ENCODE measurements at regions not wholly inside any gene's neighbourhood (a gene's known extent, or its start where the extent isn't known, plus 50 kb on each side); places are given as distances from the start of the nearest gene placed in this dataset.
"Not testable (repeated sequence)": the region's sequence is repeated elsewhere in the genome, so short reads cannot be mapped to it uniquely, and the experiment has no call there.

- no peak for DNase-seq (ENCODE audit: low read depth)
These were observed 116.6 kb downstream of the QRSL1 start for GRCh38 chr6:106745824-106746582.

- no peak for DNase-seq (ENCODE audit: low read depth)
These were observed 115.9 kb downstream of the QRSL1 start for GRCh38 chr6:106745197-106745770.

GRCh38 chr6:106744781-106745180 lies 115.4 kb downstream of the QRSL1 start:
- no peak for DNase-seq (ENCODE audit: low read depth)

DNA sequence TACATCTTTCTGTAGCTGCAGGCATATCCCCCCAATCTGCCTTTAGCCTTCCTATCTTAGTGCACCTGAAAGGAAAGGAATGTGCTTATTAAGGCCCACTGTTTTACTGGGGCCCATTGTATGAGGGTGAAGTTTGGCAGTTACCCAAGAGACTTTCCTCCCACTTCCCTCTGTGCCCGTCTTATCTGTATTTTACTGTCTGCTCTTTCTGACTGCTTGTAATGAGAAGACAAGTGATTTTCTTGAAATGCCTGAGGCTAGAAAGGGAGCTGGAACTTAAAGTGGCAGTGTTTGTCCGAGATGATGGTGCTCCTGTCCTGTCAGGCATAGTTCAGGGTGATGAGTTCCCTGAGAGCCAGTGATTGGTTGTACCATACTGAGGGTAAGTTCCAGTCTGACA lies 114.7 kb downstream of the QRSL1 start:
- DNase-seq (ENCODE audit: low read depth), result not testable (repeated sequence)

DNA sequence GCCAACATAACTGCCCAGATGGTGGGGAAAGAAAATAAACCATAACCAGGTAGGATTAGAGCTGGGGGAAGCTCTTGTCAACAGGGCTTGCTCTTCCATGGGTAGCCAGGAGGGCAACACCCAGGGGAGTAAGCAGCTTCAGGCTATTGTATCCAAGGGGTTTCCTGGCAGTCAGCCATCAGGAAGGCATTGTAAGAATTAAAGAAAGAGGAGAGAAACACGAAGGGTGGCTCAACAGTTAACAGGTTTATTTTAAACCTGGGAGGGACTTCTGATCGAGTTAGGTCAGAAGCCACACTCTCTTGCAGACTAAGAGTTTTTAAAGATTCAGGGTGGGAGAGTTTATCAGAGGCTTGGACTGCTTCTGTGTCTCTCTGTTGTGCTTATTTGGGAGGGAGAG lies 114.2 kb downstream of the QRSL1 start:
- DNase-seq (ENCODE audit: low read depth), result no peak

- DNase-seq (ENCODE audit: low read depth), result no peak
These were observed 110.9 kb downstream of the QRSL1 start for GRCh38 chr6:106740287-106740686.

- DNase-seq (ENCODE audit: low read depth), result no peak
These were observed 110.0 kb downstream of the QRSL1 start for GRCh38 chr6:106739387-106739786.

DNA sequence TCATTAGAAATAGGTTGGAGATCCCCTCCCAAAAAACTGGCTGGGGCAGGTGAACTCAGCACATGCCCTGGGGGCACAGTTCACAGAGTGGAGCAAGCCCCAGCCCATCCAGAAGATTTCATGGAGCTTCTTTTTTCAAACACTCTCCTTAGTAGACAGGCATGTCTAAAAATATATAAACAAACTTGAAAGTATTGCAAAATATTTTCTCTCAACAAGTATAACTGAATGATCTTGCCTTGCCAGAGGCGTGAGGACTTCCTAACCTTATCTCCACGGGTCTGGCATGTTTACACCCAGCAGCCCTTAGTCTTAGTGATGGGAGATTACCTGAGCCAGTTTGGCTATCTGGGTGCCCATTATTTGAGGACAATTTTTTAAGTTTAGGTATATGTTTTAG lies 107.1 kb downstream of the QRSL1 start:
- no peak for DNase-seq (ENCODE audit: low read depth)

DNA sequence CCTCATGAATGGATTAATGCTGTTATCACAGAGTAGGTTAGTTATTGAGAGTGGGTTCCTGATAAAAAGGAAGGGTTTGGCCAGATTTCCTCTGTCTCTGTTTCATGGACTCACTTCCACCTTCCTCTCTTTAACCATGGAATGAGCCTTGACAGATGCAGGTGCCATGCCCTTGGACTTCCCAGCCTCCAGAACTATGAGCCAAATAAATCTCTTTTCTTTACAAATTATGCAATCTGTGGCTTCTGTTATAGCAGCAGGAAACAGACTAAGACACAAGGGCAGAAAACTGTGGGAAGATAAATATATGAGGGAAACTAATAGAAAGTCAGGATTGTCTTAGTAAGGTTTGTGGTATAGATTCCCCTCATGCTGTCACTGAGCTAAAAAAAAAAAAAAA lies 106.5 kb downstream of the QRSL1 start:
- no peak for DNase-seq (ENCODE audit: low read depth)

DNA sequence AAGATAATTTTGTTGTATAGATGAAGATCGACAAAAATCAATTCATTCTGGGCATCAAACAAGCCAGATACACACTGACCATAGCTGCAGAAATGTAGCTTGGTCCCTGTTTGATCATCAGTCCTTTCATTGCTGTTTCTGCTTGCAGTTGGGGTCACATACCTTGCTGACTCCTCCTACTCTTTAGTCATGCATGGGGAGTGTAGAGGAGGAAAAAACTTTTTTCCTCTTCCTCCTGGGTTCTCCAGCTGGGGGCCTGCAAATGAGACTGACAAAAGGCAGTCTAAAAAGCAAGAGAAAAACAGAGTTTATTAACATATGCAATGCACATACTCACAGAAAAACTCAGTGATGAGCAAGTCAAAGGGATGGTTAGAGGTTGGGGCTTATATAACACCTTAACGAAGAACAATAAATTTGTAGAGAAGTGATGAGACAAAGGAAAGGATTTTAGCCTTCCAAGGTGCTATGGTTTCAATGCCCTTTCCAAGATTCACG lies 105.8 kb downstream of the QRSL1 start:
- no peak for DNase-seq (ENCODE audit: low read depth)

GRCh38 chr6:106733386-106733785 lies 104.0 kb downstream of the QRSL1 start:
- no peak for DNase-seq (ENCODE audit: low read depth)

DNA sequence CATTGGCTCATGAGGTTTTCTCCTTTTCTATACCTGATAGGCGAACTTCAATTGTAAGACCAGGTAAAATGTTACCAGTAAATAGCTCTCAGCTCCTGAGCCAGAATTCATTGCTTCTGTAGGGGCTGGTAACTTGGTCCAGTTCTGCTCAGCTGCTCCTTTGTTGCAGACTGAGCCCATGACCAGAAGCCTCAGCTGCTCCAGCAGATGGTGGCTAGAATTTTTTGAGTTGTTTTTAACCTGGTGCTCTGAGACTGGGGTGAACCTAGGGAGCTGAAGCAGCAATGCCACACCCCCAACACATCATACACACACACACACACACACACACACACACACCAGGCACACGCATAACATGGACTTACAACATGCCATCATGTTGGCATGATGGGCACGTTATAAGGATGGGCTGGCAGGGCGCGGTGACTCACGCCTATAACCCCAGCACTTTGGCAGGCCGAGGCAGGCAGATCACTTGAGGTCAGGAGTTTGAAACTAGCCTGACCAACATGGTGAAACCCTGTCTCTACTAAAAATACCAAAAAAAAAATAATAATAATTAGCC lies 103.1 kb downstream of the QRSL1 start:
- DNase-seq (ENCODE audit: low read depth), result no peak

DNA sequence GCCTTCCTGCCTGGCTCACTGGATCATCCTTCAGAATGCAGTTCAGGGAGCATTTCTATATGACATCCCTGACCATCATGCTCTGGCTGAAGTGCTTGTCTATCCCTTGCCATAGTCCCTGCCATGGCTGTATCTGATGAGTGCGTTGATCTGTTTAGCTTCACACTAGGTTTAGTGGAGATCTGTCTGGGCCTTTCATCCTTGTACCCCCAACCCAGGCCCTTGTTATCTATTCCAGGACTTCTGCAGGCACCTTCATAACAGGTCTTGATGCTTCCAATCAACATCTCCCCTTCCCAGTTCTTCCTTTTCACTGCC lies 102.4 kb downstream of the QRSL1 start:
- no peak for DNase-seq (ENCODE audit: low read depth)

DNA sequence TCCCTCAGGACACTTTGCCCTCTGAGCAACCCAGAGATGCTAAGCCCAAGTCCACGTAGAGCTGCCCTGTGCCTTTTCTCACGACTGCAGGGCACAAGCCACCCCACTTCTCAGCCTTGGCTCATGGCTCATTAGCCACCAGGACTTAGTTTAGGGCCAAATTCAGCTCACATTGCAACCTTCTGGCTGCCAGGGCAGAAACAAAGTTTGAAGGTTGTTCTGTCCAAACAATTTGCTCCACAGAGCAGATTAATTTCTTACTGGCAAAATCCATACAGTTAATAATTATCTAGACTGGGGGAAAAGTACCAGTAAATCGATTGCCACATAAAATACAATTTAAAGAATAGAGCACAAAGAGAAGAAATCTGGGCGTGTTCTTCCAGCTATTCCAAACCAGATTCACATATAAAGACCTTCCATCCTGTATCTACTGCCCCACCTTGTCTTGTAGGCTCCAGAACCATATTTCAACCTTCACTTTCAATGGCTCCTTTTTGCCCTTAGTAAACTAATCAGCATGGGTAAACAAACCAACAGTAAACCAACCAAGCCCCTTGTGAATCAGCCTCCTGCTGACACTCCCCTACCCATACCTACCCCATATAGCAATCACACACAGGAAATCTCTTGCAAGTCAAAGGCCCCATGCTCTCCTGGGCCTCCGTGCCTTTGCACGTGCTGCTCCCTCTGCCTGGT lies 101.9 kb downstream of the QRSL1 start:
- DNase-seq (ENCODE audit: low read depth), result no peak

GRCh38 chr6:106730718-106731117 lies 101.3 kb downstream of the QRSL1 start:
- no peak for DNase-seq (ENCODE audit: low read depth)

DNA sequence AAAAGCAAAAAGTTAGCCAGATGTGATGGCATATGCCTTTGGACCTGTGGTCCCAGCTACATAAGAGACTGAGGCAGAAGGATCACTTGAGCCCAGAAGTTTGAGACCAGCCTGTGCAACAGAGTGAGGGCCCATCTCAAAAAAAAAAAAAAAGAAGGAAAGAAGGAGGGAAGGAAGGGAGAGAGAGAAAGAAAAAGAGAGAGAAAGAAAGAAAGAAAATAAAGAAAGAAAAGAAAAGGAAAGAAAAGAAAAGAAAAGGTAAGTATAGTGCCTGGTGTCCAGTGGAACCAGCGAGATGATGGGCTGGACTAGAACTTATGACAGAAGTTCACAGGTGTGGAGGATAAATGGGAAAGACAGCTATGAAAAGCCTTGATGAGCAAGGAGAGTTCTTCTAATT lies 100.9 kb downstream of the QRSL1 start:
- no peak for DNase-seq (ENCODE audit: low read depth)

GRCh38 chr6:106729841-106730240 lies 100.5 kb downstream of the QRSL1 start:
- no peak for DNase-seq (ENCODE audit: low read depth)

GRCh38 chr6:106728296-106728870 lies 99.0 kb downstream of the QRSL1 start:
- no peak for DNase-seq (ENCODE audit: low read depth)

- no peak for DNase-seq (ENCODE audit: low read depth)
These were observed 98.2 kb downstream of the QRSL1 start for GRCh38 chr6:106727480-106728149.

- DNase-seq (ENCODE audit: low read depth), result no peak
These were observed 95.5 kb downstream of the QRSL1 start for GRCh38 chr6:106724848-106725247.

DNA sequence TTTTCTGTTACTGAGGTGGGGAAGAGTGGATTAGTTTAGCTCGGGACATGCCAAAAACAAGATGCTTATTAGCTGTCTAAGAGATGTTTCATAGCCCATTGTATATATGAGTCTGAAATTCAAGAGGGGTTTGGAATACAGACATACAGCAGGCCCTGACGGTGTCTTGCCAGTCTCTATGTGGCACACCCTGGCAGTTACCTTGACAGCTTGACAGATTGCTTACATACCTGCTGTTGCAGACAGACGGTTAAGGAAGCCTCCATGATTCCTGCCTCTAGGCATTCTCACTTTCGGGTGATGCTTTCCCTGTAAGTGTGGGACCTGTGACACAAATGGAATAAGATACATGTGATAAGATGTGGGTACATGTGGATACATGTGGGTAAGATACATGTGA lies 95.0 kb downstream of the QRSL1 start:
- DNase-seq (ENCODE audit: low read depth), result no peak

- DNase-seq (ENCODE audit: low read depth), result not testable (repeated sequence)
These were observed 94.0 kb downstream of the QRSL1 start for GRCh38 chr6:106723419-106723818.

Measured in GM04503 (cell line).